DMS153 treated with DMSO at 0.1 percent for 48 hours (cell line): ENCODE measurements at regions not wholly inside any gene's neighbourhood (a gene's known extent, or its start where the extent isn't known, plus 50 kb on each side); places are given as distances from the start of the nearest gene placed in this dataset.

Experiments used
- DNase-seq: peaks from one replicate; lab custom pipeline; 2025; ENCODE audit not compliant: unreplicated experiment; lab: John Stamatoyannopoulos, UW

- DNase-seq: no peak
Measured at GRCh38 chr3:61311044-61311443, 59.8 kb upstream of the FHIT start.

- DNase-seq: no peak
Measured at GRCh38 chr3:61315871-61316270, 64.6 kb upstream of the FHIT start.

GRCh38 chr3:61323094-61323493, 71.8 kb upstream of the FHIT start:
- DNase-seq: peak; percentile 2

- DNase-seq: no peak
Measured at GRCh38 chr3:61331929-61332552, 80.8 kb upstream of the FHIT start.

- no peak for DNase-seq
Measured at GRCh38 chr3:61333192-61333961, 82.1 kb upstream of the FHIT start.

- DNase-seq: no peak
Measured at GRCh38 chr3:61334783-61335182, 83.5 kb upstream of the FHIT start.

- DNase-seq: no peak
Measured at GRCh38 chr3:61340931-61341461, 89.7 kb upstream of the FHIT start.

- no peak for DNase-seq
Measured at GRCh38 chr3:61343543-61343942, 92.3 kb upstream of the FHIT start.

GRCh38 chr3:61345020-61345419, 93.8 kb upstream of the FHIT start:
- no peak for DNase-seq

- DNase-seq: no peak
Measured at GRCh38 chr3:61347981-61348380, 96.7 kb upstream of the FHIT start.

GRCh38 chr3:61349717-61350116, 98.5 kb upstream of the FHIT start:
- no peak for DNase-seq

- DNase-seq: no peak
Measured at GRCh38 chr3:61350782-61351309, 99.6 kb upstream of the FHIT start.

- no peak for DNase-seq
Measured at GRCh38 chr3:61352306-61352705, 101.1 kb upstream of the FHIT start.

GRCh38 chr3:61353382-61353781, 102.1 kb upstream of the FHIT start:
- no peak for DNase-seq

GRCh38 chr3:61354604-61355003, 103.4 kb upstream of the FHIT start:
- DNase-seq: no peak

- DNase-seq: no peak
Measured at GRCh38 chr3:61356685-61357084, 105.4 kb upstream of the FHIT start.

GRCh38 chr3:61357902-61358301, 106.7 kb upstream of the FHIT start:
- DNase-seq: no peak

- DNase-seq: no peak
Measured at GRCh38 chr3:61358364-61358763, 107.1 kb upstream of the FHIT start.

GRCh38 chr3:61360297-61360965, 109.2 kb upstream of the FHIT start:
- no peak for DNase-seq

- DNase-seq: no peak
Measured at GRCh38 chr3:61369678-61370077, 118.4 kb upstream of the FHIT start.

- peak; percentile 3 for DNase-seq
Measured at GRCh38 chr3:61371123-61371522, 119.9 kb upstream of the FHIT start.

- no peak for DNase-seq
Measured at GRCh38 chr3:61372723-61373122, 121.5 kb upstream of the FHIT start.
